ENCODE measurements at regions not wholly inside any gene's neighbourhood (a gene's known extent, or its start where the extent isn't known, plus 50 kb on each side); places are given as distances from the start of the nearest gene placed in this dataset.

DNA sequence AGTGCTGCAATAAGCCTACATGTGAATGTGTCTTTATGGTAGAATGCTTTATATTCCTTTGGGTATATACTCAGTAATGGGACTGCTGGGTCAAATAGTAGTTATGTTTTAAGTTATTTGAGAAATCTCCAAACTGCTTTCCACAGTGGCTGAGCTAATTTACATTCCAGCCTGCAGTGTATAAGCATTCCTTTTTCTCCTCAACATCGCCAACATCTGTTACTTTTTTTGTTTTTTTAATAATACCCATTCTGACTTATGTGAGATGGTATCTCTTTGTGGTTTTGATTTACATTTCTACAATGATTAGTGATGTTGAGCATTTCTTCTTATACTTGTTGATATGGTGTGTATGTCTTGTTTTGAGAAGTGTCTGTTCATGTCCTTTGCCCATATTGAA is 1186.2 kb downstream of the BCL11B start:
- ChIA-PET POLR2A (no interaction called here), CTCF (no interaction called here)
- no peaks in the 10 kb centered on the region for H3K36me3 Mint-ChIP-seq (ENCODE audit: low read depth)
- H3K27me3 Mint-ChIP-seq = no peaks in the 10 kb centered on the region
- ATAC-seq (ENCODE audit: low read depth) = no peak
- intact Hi-C loops (cut with micrococcal nuclease) = no loop called here
- TF ChIP-seq, protein P1, sequence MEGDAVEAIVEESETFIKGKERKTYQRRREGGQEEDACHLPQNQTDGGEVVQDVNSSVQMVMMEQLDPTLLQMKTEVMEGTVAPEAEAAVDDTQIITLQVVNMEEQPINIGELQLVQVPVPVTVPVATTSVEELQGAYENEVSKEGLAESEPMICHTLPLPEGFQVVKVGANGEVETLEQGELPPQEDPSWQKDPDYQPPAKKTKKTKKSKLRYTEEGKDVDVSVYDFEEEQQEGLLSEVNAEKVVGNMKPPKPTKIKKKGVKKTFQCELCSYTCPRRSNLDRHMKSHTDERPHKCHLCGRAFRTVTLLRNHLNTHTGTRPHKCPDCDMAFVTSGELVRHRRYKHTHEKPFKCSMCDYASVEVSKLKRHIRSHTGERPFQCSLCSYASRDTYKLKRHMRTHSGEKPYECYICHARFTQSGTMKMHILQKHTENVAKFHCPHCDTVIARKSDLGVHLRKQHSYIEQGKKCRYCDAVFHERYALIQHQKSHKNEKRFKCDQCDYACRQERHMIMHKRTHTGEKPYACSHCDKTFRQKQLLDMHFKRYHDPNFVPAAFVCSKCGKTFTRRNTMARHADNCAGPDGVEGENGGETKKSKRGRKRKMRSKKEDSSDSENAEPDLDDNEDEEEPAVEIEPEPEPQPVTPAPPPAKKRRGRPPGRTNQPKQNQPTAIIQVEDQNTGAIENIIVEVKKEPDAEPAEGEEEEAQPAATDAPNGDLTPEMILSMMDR (IDR thresholded peaks at IDR 0.05) = no peak
- no peak overlapping the region for H3K27ac Mint-ChIP-seq
- no peak overlapping the region for H3K4me3 Mint-ChIP-seq
- DNase-seq = no peak
- H3K4me1 Mint-ChIP-seq = no peaks in the 10 kb centered on the region
- H3K9me3 Mint-ChIP-seq = peaks cover 3% of the 10 kb centered on the region

GRCh38 chr14:98093111-98093510 is 1178.9 kb downstream of the BCL11B start:
- POLR2A ChIA-PET = no interaction called here
- CTCF ChIA-PET = no interaction called here

DNA sequence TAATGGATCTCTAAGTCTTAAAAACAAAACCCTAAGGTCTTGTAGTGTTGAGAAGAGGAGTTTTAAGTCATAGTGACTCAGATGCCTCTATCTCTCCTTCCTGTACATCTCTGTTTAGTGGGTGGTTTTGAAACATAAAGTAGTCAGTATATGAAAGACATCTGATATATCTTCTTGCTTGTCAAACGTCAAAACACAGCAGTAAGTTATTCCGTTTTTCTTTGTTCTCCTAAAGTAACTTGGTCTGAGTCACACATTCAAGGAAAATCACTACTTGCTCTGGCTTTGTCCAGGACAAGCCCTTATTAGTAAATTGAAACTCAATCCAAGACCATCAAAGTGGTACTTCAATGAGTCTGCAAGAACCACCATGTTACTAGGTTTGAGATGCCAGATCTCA is 1172.5 kb downstream of the BCL11B start:
- POLR2A ChIA-PET = no interaction called here

More at GRCh38 chr14:98093111-98093510, 1178.9 kb downstream of the BCL11B start:
- DNase-seq (no peak), ATAC-seq (ENCODE audit: low read depth) (no peak)
- H3K27me3 Mint-ChIP-seq = no peaks in the 10 kb centered on the region
- H3K4me3 Mint-ChIP-seq = no peak overlapping the region
- H3K27ac Mint-ChIP-seq = no peak overlapping the region
- H3K36me3 Mint-ChIP-seq (ENCODE audit: low read depth) = no peaks in the 10 kb centered on the region
- no peaks in the 10 kb centered on the region for H3K4me1 Mint-ChIP-seq
- TF ChIP-seq, protein P1 (IDR thresholded peaks at IDR 0.05) = no peak
- H3K9me3 Mint-ChIP-seq = peaks cover 8% of the 10 kb centered on the region
- intact Hi-C loops (cut with micrococcal nuclease) = no loop called here

GRCh38 chr14:98101323-98101722 is 1170.7 kb downstream of the BCL11B start:
- ChIA-PET CTCF (no interaction called here), POLR2A (no interaction called here)
- no peak overlapping the region for H3K27ac Mint-ChIP-seq
- DNase-seq (no peak), ATAC-seq (ENCODE audit: low read depth) (no peak)
- no peaks in the 10 kb centered on the region for H3K27me3 Mint-ChIP-seq
- no peaks in the 10 kb centered on the region for H3K4me1 Mint-ChIP-seq
- TF ChIP-seq, protein P1 (IDR thresholded peaks at IDR 0.05) = no peak
- H3K4me3 Mint-ChIP-seq = no peak overlapping the region
- H3K9me3 Mint-ChIP-seq = peaks cover 8% of the 10 kb centered on the region
- H3K36me3 Mint-ChIP-seq (ENCODE audit: low read depth) = no peaks in the 10 kb centered on the region
- intact Hi-C loops (cut with micrococcal nuclease) = no loop called here

More for the DNA sequence above, 1172.5 kb downstream of the BCL11B start:
- TF ChIP-seq, protein P1 (IDR thresholded peaks at IDR 0.05) = no peak
- Mint-ChIP-seq H3K4me1 (no peaks in the 10 kb centered on the region), H3K4me3 (no peak overlapping the region), H3K9me3 (peaks cover 8% of the 10 kb centered on the region), H3K36me3 (ENCODE audit: low read depth) (no peaks in the 10 kb centered on the region), H3K27me3 (no peaks in the 10 kb centered on the region), H3K27ac (no peak overlapping the region)
- CTCF ChIA-PET = no interaction called here
- intact Hi-C loops (cut with micrococcal nuclease) = no loop called here
- ATAC-seq (ENCODE audit: low read depth) (no peak), DNase-seq (no peak)

- H3K27me3 Mint-ChIP-seq = no peaks in the 10 kb centered on the region
- ChIA-PET CTCF (no interaction called here), POLR2A (no interaction called here)
- TF ChIP-seq, protein P1 (IDR thresholded peaks at IDR 0.05) = no peak
- no peak overlapping the region for H3K4me3 Mint-ChIP-seq
- DNase-seq (no peak), ATAC-seq (ENCODE audit: low read depth) (no peak)
- no peaks in the 10 kb centered on the region for H3K4me1 Mint-ChIP-seq
- no peak overlapping the region for H3K27ac Mint-ChIP-seq
- peaks cover 8% of the 10 kb centered on the region for H3K9me3 Mint-ChIP-seq
- intact Hi-C loops (cut with micrococcal nuclease) = no loop called here
- no peaks in the 10 kb centered on the region for H3K36me3 Mint-ChIP-seq (ENCODE audit: low read depth)
Observed at GRCh38 chr14:98103705-98104104, 1168.3 kb downstream of the BCL11B start.

Data from activated B cell treated with CpG ODN at 0.5 μM for 24 hours (primary cell).